GM12891 (cell line): ENCODE measurements at regions not wholly inside any gene's neighbourhood (a gene's known extent, or its start where the extent isn't known, plus 50 kb on each side); places are given as distances from the start of the nearest gene placed in this dataset.

Experiments
- PAX5 ChIP-seq: IDR thresholded peaks from 2 replicates; pipeline ENCODE4 v1.6.1; 2011; ENCODE audit warnings: low read length, moderate library complexity, mild to moderate bottlenecking; ENCODE audit not compliant: insufficient read depth, severe bottlenecking
- POLR2A ChIP-seq: IDR thresholded peaks from 2 replicates; pipeline ENCODE4 v1.6.1; 2011; ENCODE audit warnings: low read depth, low read length, control low read depth
- POLR2AphosphoS5 ChIP-seq: IDR thresholded peaks from 2 replicates; pipeline ENCODE4 v1.6.1; 2011; ENCODE audit warnings: low read depth, low read length, control low read depth
- SPI1 ChIP-seq: IDR thresholded peaks from 2 replicates; pipeline ENCODE4 v1.6.1; 2011; ENCODE audit warnings: low read depth, low read length, control low read depth
- TAF1 ChIP-seq: IDR thresholded peaks from 2 replicates; pipeline ENCODE4 v1.6.1; 2011; ENCODE audit warnings: low read depth, low read length, control low read depth

DNA sequence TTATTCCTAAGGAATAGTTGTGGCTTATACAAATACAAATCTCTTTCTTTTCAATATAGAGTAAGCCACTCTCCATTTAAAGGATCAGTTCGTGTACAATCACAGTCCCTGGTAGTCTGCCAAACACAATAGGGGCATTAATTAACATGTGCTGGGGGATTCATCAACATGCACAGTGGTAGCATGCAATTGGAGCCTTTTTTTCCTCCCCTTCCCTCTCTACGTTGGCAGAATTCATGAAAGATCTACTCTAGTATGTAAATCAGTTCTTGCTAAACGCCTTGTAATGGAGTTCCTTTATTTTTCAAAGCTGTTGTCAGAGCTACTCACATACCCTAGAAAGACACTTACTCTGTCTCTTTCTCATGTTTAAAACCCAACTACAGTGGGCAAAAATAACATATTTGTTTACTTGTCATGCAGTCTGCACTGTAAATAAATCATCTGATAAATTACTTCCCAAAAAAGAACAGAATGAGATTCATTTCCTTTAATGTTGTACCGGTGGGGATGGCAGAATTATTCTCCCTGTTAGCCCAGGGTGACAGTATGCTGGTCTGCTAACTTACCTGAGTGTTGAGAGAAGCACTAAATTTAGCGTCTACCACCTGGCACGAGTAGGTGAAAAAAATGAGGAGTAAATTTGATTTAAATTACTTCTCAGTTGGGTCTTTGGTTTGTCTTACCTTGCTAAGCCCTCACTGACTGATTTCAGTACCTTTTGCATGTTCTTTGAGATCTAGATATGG is 341.5 kb upstream of the CCNH start:
- TF ChIP-seq POLR2AphosphoS5: no peak
- no peak for TF ChIP-seq PAX5
- no peak for TF ChIP-seq POLR2A
- no peak for TF ChIP-seq TAF1
- TF ChIP-seq SPI1: no peak
